Endothelial cell of umbilical vein (primary cell): ENCODE measurements at regions not wholly inside any gene's neighbourhood (a gene's known extent, or its start where the extent isn't known, plus 50 kb on each side); places are given as distances from the start of the nearest gene placed in this dataset.

ENCODE experiments used
- BruUV-seq: library from RNA; stranded (reverse); fragments of 400-500 nt; replicated peaks from 2 replicates; lab custom pipeline; 2021; lab: Mats Ljungman, UMichigan
- CTCF ChIA-PET: fragments of 300-600, 350-600 bp; sonication (Branson Sonifier 250); formaldehyde crosslinking; loops from one replicate; lab custom pipeline; 2021; ENCODE audit warnings: antibody characterized with exemption, inconsistent platforms; lab: Charles Lee
- POLR2A ChIA-PET: fragments of 300-600, 350-600 bp; sonication (Branson Sonifier 250); formaldehyde crosslinking; loops from one replicate; lab custom pipeline; 2021; ENCODE audit warnings: antibody characterized with exemption, inconsistent platforms; lab: Charles Lee
- DNase-seq: peaks from one replicate; pipeline ENCODE4 v3.0.0-alpha.2; 2011; ENCODE audit warnings: low read depth, low spot score
- FAIRE-seq: peaks from 2 replicates; lab custom pipeline; 2011; peaks lifted over from hg19 to GRCh38; lab: Jason Lieb, UNC
- H2AFZ ChIP-seq: 2 replicates; pipeline ENCODE4 v1.6.0; 2012; ENCODE audit warnings: low read depth, low read length, control low read depth, inconsistent platforms
- H3K27ac ChIP-seq: 2 replicates; pipeline ENCODE4 v1.5.1; 2011; ENCODE audit warnings: low read depth, mild to moderate bottlenecking, control low read depth, low read length, moderate library complexity; ENCODE audit not compliant: insufficient read depth
- H3K27me3 ChIP-seq, 2 experiments: 2 replicates each; pipeline versions ENCODE4 v1.6.0 to v1.6.1; 2011; ENCODE audit warnings: low read length in 2 of 2, mixed read lengths in 1 of 2; ENCODE audit not compliant: control insufficient read depth in 2 of 2, insufficient read depth in 2 of 2
- H3K36me3 ChIP-seq, 2 experiments: 2 replicates in 1 of 2; 3 replicates in 1 of 2; pipeline ENCODE4 v1.5.1; 2011; ENCODE audit warnings: low read length in 2 of 2, mild to moderate bottlenecking in 1 of 2, moderate library complexity in 1 of 2; ENCODE audit not compliant: control insufficient read depth in 2 of 2, insufficient read depth in 2 of 2; ENCODE audit errors: extremely low read depth in 1 of 2
- H3K4me1 ChIP-seq: 3 replicates; pipeline ENCODE4 v1.5.1; 2011; ENCODE audit warnings: mild to moderate bottlenecking, low read length; ENCODE audit not compliant: control insufficient read depth, insufficient read depth; ENCODE audit errors: extremely low read depth
- H3K4me2 ChIP-seq: 2 replicates; pipeline ENCODE4 v1.6.1; 2011; ENCODE audit warnings: low read length, control low read depth, mixed read lengths; ENCODE audit not compliant: insufficient read depth
- H3K4me3 ChIP-seq, 3 experiments: fragments of 200-600 bp in 1 of 3; sonication (generic), shearing (Covaris generic) in 1 of 3; replicated peaks in 1 of 3; 2 replicates each; pipeline ENCODE4 v1.5.1; 2011 to 2016; ENCODE audit warnings: control low read depth in 3 of 3, low read length in 3 of 3, mild to moderate bottlenecking in 2 of 3, inconsistent platforms in 1 of 3, low read depth in 1 of 3, moderate library complexity in 1 of 3; ENCODE audit not compliant: insufficient read depth in 1 of 3
- H3K79me2 ChIP-seq: 2 replicates; pipeline ENCODE4 v1.6.0; 2012; ENCODE audit warnings: low read length, inconsistent platforms; ENCODE audit not compliant: control insufficient read depth, insufficient read depth
- H3K9ac ChIP-seq: replicated peaks from 2 replicates; pipeline ENCODE3; 2011; ENCODE audit warnings: low read length, control low read depth; ENCODE audit not compliant: insufficient read depth; ENCODE audit errors: extremely low read depth
- H3K9me1 ChIP-seq: replicated peaks from 3 replicates; pipeline ENCODE4 v1.6.0; 2011; ENCODE audit warnings: mild to moderate bottlenecking, low read length; ENCODE audit not compliant: control insufficient read depth, insufficient read depth; ENCODE audit errors: extremely low read depth
- H3K9me3 ChIP-seq: replicated peaks from 2 replicates; pipeline ENCODE4 v1.5.1; 2012; ENCODE audit warnings: low read length, inconsistent platforms; ENCODE audit not compliant: control insufficient read depth, insufficient read depth
- H4K20me1 ChIP-seq: replicated peaks from 2 replicates; pipeline ENCODE3; 2011; ENCODE audit warnings: mild to moderate bottlenecking, low read length; ENCODE audit not compliant: control insufficient read depth, insufficient read depth; ENCODE audit errors: extremely low read depth
- CTCF ChIP-seq, 2 donors: IDR thresholded peaks; 1 replicate in 1 of 2; 2 replicates in 1 of 2; pipeline ENCODE4 v1.5.1; 2011; ENCODE audit warnings: low read length in 2 of 2, mild to moderate bottlenecking in 2 of 2, moderate library complexity in 2 of 2, control low read depth in 1 of 2, inconsistent platforms in 1 of 2, low read depth in 1 of 2; ENCODE audit not compliant: insufficient read depth in 1 of 2; ENCODE audit errors: extremely low read depth in 1 of 2
- EZH2 ChIP-seq: IDR thresholded peaks from 2 replicates; pipeline ENCODE4 v1.6.1; 2012; ENCODE audit warnings: borderline replicate concordance, low read depth, mild to moderate bottlenecking, moderate library complexity, low read length, inconsistent platforms; ENCODE audit not compliant: severe bottlenecking
- GATA2 ChIP-seq: IDR thresholded peaks from 2 replicates; pipeline ENCODE4 v1.7.0; 2011; ENCODE audit warnings: low read depth, mild to moderate bottlenecking, moderate library complexity, mixed read lengths, low read length; ENCODE audit not compliant: insufficient read length, insufficient read depth
- MAX ChIP-seq: IDR thresholded peaks from 2 replicates; pipeline ENCODE4 v1.6.1; 2011; ENCODE audit not compliant: insufficient read depth, insufficient read length
- MYC ChIP-seq: IDR thresholded peaks from one replicate; pipeline ENCODE4 v1.6.1; 2011; ENCODE audit warnings: mild to moderate bottlenecking, low read depth, low read length
- POLR2A ChIP-seq: IDR thresholded peaks from 2 replicates; pipeline ENCODE4 v1.6.1; 2012; ENCODE audit warnings: low read depth, mild to moderate bottlenecking, control low read depth, low read length
- POLR2AphosphoS5 ChIP-seq: IDR thresholded peaks from 2 replicates; pipeline ENCODE4 v1.6.1; 2012; ENCODE audit warnings: low read depth, mild to moderate bottlenecking, control low read depth, low read length, moderate library complexity; ENCODE audit not compliant: insufficient read depth
- dilution Hi-C: fragments of 300-500 bp; cut with MboI; formaldehyde crosslinking; loops from one replicate; pipeline ENCODE4 v1.15.0; 2019; ENCODE audit warnings: low sequenced_read_pairs; ENCODE audit not compliant: extremely low pct_ligation_motif_present
- intact Hi-C: fragments of 100-400 bp; cut with micrococcal nuclease; formaldehyde crosslinking; loops from one replicate; pipeline ENCODE4 v1.10.0; 2022

- H3K9me3 ChIP-seq = no peaks in the 10 kb centered on the region
- dilution Hi-C loops (no loop called here), intact Hi-C loops (no loop called here)
- H3K4me3 ChIP-seq = no peak overlapping the region
- H3K4me2 ChIP-seq = no peak overlapping the region
- H3K36me3 ChIP-seq = no peaks in the 10 kb centered on the region
- no peaks in the 10 kb centered on the region for H3K79me2 ChIP-seq
- POLR2A ChIA-PET = no interaction called here
- no peaks in the 10 kb centered on the region for H3K27me3 ChIP-seq
- CTCF ChIA-PET = no interaction called here
- no TSS peak for BruUV-seq
- H3K9me1 ChIP-seq = no peaks in the 10 kb centered on the region
- no peak overlapping the region for H3K9ac ChIP-seq
- no peak overlapping the region for H3K27ac ChIP-seq
- FAIRE-seq = no peak
- H2AFZ ChIP-seq = no peak overlapping the region
- TF ChIP-seq CTCF (IDR thresholded peaks at IDR 0.05; ENCODE audit: extremely low read depth in 1 of 2, insufficient read depth in 1 of 2, low read depth in 1 of 2, low read length in 2 of 2) = no peak
- TF ChIP-seq MAX = no peak
- no peak for TF ChIP-seq MYC
- TF ChIP-seq EZH2 = no peak
- TF ChIP-seq POLR2AphosphoS5 = no peak
- TF ChIP-seq POLR2A = no peak
- no peak for TF ChIP-seq GATA2
- H3K4me1 ChIP-seq = no peaks in the 10 kb centered on the region
- H4K20me1 ChIP-seq = no peaks in the 10 kb centered on the region
- DNase-seq = no peak
These were observed 106.2 kb upstream of the TUT7 start for GRCh38 chr9:86460216-86461002.
